ENCODE measurements at regions not wholly inside any gene's neighbourhood (a gene's known extent, or its start where the extent isn't known, plus 50 kb on each side); places are given as distances from the start of the nearest gene placed in this dataset.
"Not testable (repeated sequence)": the region's sequence is repeated elsewhere in the genome, so short reads cannot be mapped to it uniquely, and the experiment has no call there.

GRCh38 chr4:131774382-131774781 is 1374.7 kb upstream of the PCDH10 start:
- not testable (repeated sequence) for ATAC-seq, DNase-seq

- ATAC-seq, DNase-seq: not testable (repeated sequence)
These were observed 1338.5 kb upstream of the PCDH10 start for GRCh38 chr4:131810565-131810964.

Measured in stimulated activated naive CD8-positive, alpha-beta T cell treated with anti-CD3 and anti-CD28 coated beads, Interleukin-15, Interleukin-2, amounts not matched to agents 100 U/mL and 50 U/mL, for 24 hours (primary cell).